ENCODE measurements at regions not wholly inside any gene's neighbourhood (a gene's known extent, or its start where the extent isn't known, plus 50 kb on each side); places are given as distances from the start of the nearest gene placed in this dataset.

- 71 to 86% (median 83%) methylated on average over 1 to 2 of the region's 2 CpGs; no CpG with 5 or more reads in 7 of the 10 experiments for WGBS, 10 experiments
- no peak for ATAC-seq (replicated peaks in 6 of 8)
- H3K4me1 ChIP-seq (replicated peaks in 1 of 2): no peaks in the 10 kb centered on the region
- no peak overlapping the region for H3K4me3 ChIP-seq
- in situ Hi-C loops (cut with MboI; ENCODE audit: low pct_unique_long_range_greater_than_20kb in 2 of 9, low sequenced_read_pairs in 9 of 9, unreplicated experiment in 9 of 9): no loop called here
- no peak overlapping the region for H3K27ac ChIP-seq
These were observed 158.7 kb upstream of the TNC start for GRCh38 chr9:115276621-115277020.

GRCh38 chr9:115277301-115277700, 159.3 kb upstream of the TNC start:
- in situ Hi-C loops (cut with MboI; ENCODE audit: low pct_unique_long_range_greater_than_20kb in 2 of 9, low sequenced_read_pairs in 9 of 9, unreplicated experiment in 9 of 9): no loop called here
- no peaks in the 10 kb centered on the region for H3K4me1 ChIP-seq (replicated peaks in 1 of 2)
- H3K27ac ChIP-seq: no peak overlapping the region
- H3K4me3 ChIP-seq: no peak overlapping the region
- ATAC-seq (replicated peaks in 6 of 8): no peak
- WGBS, 10 experiments: 67 to 95% (median 80%) methylated on average over 2 to 3 of the region's 3 CpGs; no CpG with 5 or more reads in 1 of the 10 experiments

- ATAC-seq (replicated peaks in 6 of 8): peak in 1 of 8 experiments; percentile 25
- Histone ChIP-seq H3K4me1 (replicated peaks in 1 of 2) (no peaks in the 10 kb centered on the region), H3K27ac (no peak overlapping the region), H3K4me3 (no peak overlapping the region)
- 40 to 92% (median 68%) methylated on average over 1 to 4 of the region's 4 CpGs; no CpG with 5 or more reads in 2 of the 10 experiments for WGBS, 10 experiments
- in situ Hi-C loops (cut with MboI; ENCODE audit: low pct_unique_long_range_greater_than_20kb in 2 of 9, low sequenced_read_pairs in 9 of 9, unreplicated experiment in 9 of 9): no loop called here
These were observed 160.5 kb upstream of the TNC start for GRCh38 chr9:115278326-115279035.

- in situ Hi-C loops (cut with MboI; ENCODE audit: low pct_unique_long_range_greater_than_20kb in 2 of 9, low sequenced_read_pairs in 9 of 9, unreplicated experiment in 9 of 9): no loop called here
- Histone ChIP-seq H3K4me3 (no peak overlapping the region), H3K27ac (no peak overlapping the region), H3K4me1 (replicated peaks in 1 of 2) (no peaks in the 10 kb centered on the region)
- ATAC-seq (replicated peaks in 6 of 8): no peak
- WGBS, 10 experiments: 29 to 100% (median 90%) methylated on average over 1 of the region's 1 CpG; no CpG with 5 or more reads in 3 of the 10 experiments
These were observed 165.4 kb upstream of the TNC start for GRCh38 chr9:115283395-115283794.

GRCh38 chr9:115285836-115286235, 167.9 kb upstream of the TNC start:
- peaks cover 0 to 3% of the 10 kb centered on the region in 2 donors for H3K4me1 ChIP-seq (replicated peaks in 1 of 2)
- no peak overlapping the region for H3K4me3 ChIP-seq
- in situ Hi-C loops (cut with MboI; ENCODE audit: low pct_unique_long_range_greater_than_20kb in 2 of 9, low sequenced_read_pairs in 9 of 9, unreplicated experiment in 9 of 9): no loop called here
- no peak for ATAC-seq (replicated peaks in 6 of 8)
- no peak overlapping the region for H3K27ac ChIP-seq

GRCh38 chr9:115286411-115286810, 168.5 kb upstream of the TNC start:
- H3K4me1 ChIP-seq (replicated peaks in 1 of 2): peaks cover 0 to 3% of the 10 kb centered on the region in 2 donors
- no peak overlapping the region for H3K4me3 ChIP-seq
- 86 to 100% (median 94%) methylated on average over 1 of the region's 1 CpG; no CpG with 5 or more reads in 4 of the 10 experiments for WGBS, 10 experiments
- H3K27ac ChIP-seq: no peak overlapping the region
- ATAC-seq (replicated peaks in 6 of 8): no peak
- in situ Hi-C loops (cut with MboI; ENCODE audit: low pct_unique_long_range_greater_than_20kb in 2 of 9, low sequenced_read_pairs in 9 of 9, unreplicated experiment in 9 of 9): no loop called here

GRCh38 chr9:115289757-115290208, 171.8 kb upstream of the TNC start:
- Histone ChIP-seq H3K4me3 (no peak overlapping the region), H3K27ac (no peak overlapping the region), H3K4me1 (replicated peaks in 1 of 2) (peaks cover 3 to 5% of the 10 kb centered on the region in 2 donors)
- peak in 2 of 8 experiments; percentile 29 to 66 for ATAC-seq (replicated peaks in 6 of 8)
- in situ Hi-C loops (cut with MboI; ENCODE audit: low pct_unique_long_range_greater_than_20kb in 2 of 9, low sequenced_read_pairs in 9 of 9, unreplicated experiment in 9 of 9): no loop called here
- 75 to 100% (median 100%) methylated on average over 1 of the region's 1 CpG; no CpG with 5 or more reads in 2 of the 10 experiments for WGBS, 10 experiments

- Histone ChIP-seq H3K4me1 (replicated peaks in 1 of 2) (peaks cover 3 to 5% of the 10 kb centered on the region in 2 donors), H3K27ac (no peak overlapping the region), H3K4me3 (no peak overlapping the region)
- ATAC-seq (replicated peaks in 6 of 8): no peak
- in situ Hi-C loops (cut with MboI; ENCODE audit: low pct_unique_long_range_greater_than_20kb in 2 of 9, low sequenced_read_pairs in 9 of 9, unreplicated experiment in 9 of 9): no loop called here
- 74 to 100% (median 93%) methylated on average over 3 of the region's 3 CpGs; no CpG with 5 or more reads in 3 of the 10 experiments for WGBS, 10 experiments
These were observed 173.9 kb upstream of the TNC start for GRCh38 chr9:115291841-115292240.

- 71 to 96% (median 93%) methylated on average over 2 to 4 of the region's 4 CpGs; no CpG with 5 or more reads in 5 of the 10 experiments for WGBS, 10 experiments
- no peak overlapping the region for H3K27ac ChIP-seq
- in situ Hi-C loops (cut with MboI; ENCODE audit: low pct_unique_long_range_greater_than_20kb in 2 of 9, low sequenced_read_pairs in 9 of 9, unreplicated experiment in 9 of 9): no loop called here
- no peak for ATAC-seq (replicated peaks in 6 of 8)
- H3K4me1 ChIP-seq (replicated peaks in 1 of 2): peaks cover 3 to 5% of the 10 kb centered on the region in 2 donors
- no peak overlapping the region for H3K4me3 ChIP-seq
These were observed 174.8 kb upstream of the TNC start for GRCh38 chr9:115292584-115293279.

- Histone ChIP-seq H3K4me3 (no peak overlapping the region), H3K4me1 (replicated peaks in 1 of 2) (peaks cover 2 to 3% of the 10 kb centered on the region in 2 donors), H3K27ac (no peak overlapping the region)
- 83 to 100% (median 88%) methylated on average over 1 to 2 of the region's 2 CpGs; no CpG with 5 or more reads in 4 of the 10 experiments for WGBS, 10 experiments
- in situ Hi-C loops (cut with MboI; ENCODE audit: low pct_unique_long_range_greater_than_20kb in 2 of 9, low sequenced_read_pairs in 9 of 9, unreplicated experiment in 9 of 9): no loop called here
- ATAC-seq (replicated peaks in 6 of 8): no peak
These were observed 177.8 kb upstream of the TNC start for GRCh38 chr9:115295734-115296133.

- peak in 3 of 8 experiments; percentile 34 to 54 (median 37) for ATAC-seq (replicated peaks in 6 of 8)
- H3K4me1 ChIP-seq (replicated peaks in 1 of 2): peaks cover 0 to 2% of the 10 kb centered on the region in 2 donors
- 20 to 100% (median 55%) methylated on average over 1 of the region's 1 CpG; no CpG with 5 or more reads in 5 of the 10 experiments for WGBS, 10 experiments
- no peak overlapping the region for H3K4me3 ChIP-seq
- H3K27ac ChIP-seq: no peak overlapping the region
- in situ Hi-C loops (cut with MboI; ENCODE audit: low pct_unique_long_range_greater_than_20kb in 2 of 9, low sequenced_read_pairs in 9 of 9, unreplicated experiment in 9 of 9): no loop called here
These were observed 179.0 kb upstream of the TNC start for GRCh38 chr9:115296831-115297565.

GRCh38 chr9:115300116-115300515, 182.2 kb upstream of the TNC start:
- H3K4me3 ChIP-seq: no peak overlapping the region
- H3K27ac ChIP-seq: no peak overlapping the region
- in situ Hi-C loops (cut with MboI; ENCODE audit: low pct_unique_long_range_greater_than_20kb in 2 of 9, low sequenced_read_pairs in 9 of 9, unreplicated experiment in 9 of 9): no loop called here
- 0 to 80% (median 50%) methylated on average over 1 of the region's 1 CpG; no CpG with 5 or more reads in 4 of the 10 experiments for WGBS, 10 experiments
- ATAC-seq (replicated peaks in 6 of 8): no peak
- H3K4me1 ChIP-seq (replicated peaks in 1 of 2): no peaks in the 10 kb centered on the region

- WGBS, 10 experiments: 0 to 100% (median 72%) methylated on average over 1 to 2 of the region's 2 CpGs
- in situ Hi-C loops (cut with MboI; ENCODE audit: low pct_unique_long_range_greater_than_20kb in 2 of 9, low sequenced_read_pairs in 9 of 9, unreplicated experiment in 9 of 9): no loop called here
- H3K4me3 ChIP-seq: no peak overlapping the region
- H3K4me1 ChIP-seq (replicated peaks in 1 of 2): no peaks in the 10 kb centered on the region
- no peak for ATAC-seq (replicated peaks in 6 of 8)
- no peak overlapping the region for H3K27ac ChIP-seq
These were observed 182.9 kb upstream of the TNC start for GRCh38 chr9:115300874-115301273.

Data from motor neuron (in vitro differentiated cells).